ENCODE measurements at regions not wholly inside any gene's neighbourhood (a gene's known extent, or its start where the extent isn't known, plus 50 kb on each side); places are given as distances from the start of the nearest gene placed in this dataset.

DNA sequence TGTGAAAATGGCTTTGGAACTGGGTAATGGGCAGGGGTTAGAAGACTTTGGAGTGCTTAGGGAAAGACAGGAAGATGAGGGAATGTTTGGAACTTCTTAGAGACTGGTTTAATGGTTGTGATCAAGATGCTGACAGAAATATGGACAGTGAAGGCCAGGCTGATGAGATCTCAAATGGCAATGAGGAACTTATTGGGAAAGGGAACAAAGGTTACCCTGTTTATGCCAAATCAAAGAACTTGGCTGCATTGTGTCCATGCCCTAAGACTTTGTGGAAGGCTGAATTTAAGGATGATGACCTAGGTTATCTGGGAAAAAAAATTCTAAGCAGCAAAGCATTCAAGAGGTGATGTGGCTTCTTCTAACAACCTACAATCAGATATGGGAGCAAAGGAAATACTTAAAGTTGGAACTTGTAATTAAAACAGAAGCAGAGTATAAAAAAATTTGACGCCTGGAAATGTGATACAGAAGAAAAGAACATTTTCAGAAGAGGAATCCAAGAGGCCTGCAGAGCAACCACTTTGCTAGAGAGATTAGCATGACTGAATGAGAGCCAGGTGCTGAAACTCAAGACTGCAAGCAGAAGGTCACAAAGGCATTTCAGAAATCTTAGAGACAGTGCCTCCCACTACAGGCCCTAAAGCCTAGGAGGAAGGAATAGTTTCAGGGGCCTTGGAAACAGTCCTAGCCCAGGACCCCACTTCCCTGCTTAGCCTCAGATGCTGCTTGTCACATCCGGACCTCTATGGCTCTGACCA is 65.6 kb upstream of the FLRT2 start:
- no peaks in the 10 kb centered on the region for H3K36me3 ChIP-seq (ENCODE audit: control insufficient read depth, insufficient read depth, low read length)
- DNase-seq (ENCODE audit: low read depth): no peak
- H3K27me3 ChIP-seq (ENCODE audit: control insufficient read depth, insufficient read depth, low read length): no peaks in the 10 kb centered on the region
- no peak overlapping the region for H3K4me3 ChIP-seq (ENCODE audit: low read depth, low read length)
- TF ChIP-seq, protein P1, sequence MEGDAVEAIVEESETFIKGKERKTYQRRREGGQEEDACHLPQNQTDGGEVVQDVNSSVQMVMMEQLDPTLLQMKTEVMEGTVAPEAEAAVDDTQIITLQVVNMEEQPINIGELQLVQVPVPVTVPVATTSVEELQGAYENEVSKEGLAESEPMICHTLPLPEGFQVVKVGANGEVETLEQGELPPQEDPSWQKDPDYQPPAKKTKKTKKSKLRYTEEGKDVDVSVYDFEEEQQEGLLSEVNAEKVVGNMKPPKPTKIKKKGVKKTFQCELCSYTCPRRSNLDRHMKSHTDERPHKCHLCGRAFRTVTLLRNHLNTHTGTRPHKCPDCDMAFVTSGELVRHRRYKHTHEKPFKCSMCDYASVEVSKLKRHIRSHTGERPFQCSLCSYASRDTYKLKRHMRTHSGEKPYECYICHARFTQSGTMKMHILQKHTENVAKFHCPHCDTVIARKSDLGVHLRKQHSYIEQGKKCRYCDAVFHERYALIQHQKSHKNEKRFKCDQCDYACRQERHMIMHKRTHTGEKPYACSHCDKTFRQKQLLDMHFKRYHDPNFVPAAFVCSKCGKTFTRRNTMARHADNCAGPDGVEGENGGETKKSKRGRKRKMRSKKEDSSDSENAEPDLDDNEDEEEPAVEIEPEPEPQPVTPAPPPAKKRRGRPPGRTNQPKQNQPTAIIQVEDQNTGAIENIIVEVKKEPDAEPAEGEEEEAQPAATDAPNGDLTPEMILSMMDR (IDR thresholded peaks at IDR 0.05; ENCODE audit: insufficient read depth, low read length, poor library complexity, severe bottlenecking): no peak

DNA sequence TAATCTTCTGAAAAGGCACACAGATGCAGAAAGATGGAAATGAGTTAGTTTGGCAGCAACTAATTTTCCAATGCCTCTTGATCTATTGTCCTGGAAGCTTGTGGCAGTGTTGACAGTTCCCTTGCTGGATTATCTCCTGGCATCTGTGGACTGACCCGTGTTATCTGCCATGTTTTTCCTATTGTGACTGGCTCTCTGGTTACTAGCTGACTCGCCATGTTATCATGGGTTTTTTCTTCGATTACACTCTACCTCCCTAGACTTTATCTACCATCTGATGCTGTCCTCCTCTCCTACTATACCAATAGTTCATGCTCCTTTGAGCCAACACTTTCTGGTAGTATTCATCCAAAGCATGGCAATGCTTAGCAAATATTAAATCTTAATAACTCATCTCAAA is 63.3 kb upstream of the FLRT2 start:
- Histone ChIP-seq H3K27me3 (ENCODE audit: control insufficient read depth, insufficient read depth, low read length) (no peaks in the 10 kb centered on the region), H3K4me3 (ENCODE audit: low read depth, low read length) (no peak overlapping the region), H3K36me3 (ENCODE audit: control insufficient read depth, insufficient read depth, low read length) (no peaks in the 10 kb centered on the region)
- TF ChIP-seq, protein P1 (IDR thresholded peaks at IDR 0.05; ENCODE audit: insufficient read depth, low read length, poor library complexity, severe bottlenecking): no peak
- DNase-seq (ENCODE audit: low read depth): no peak

GRCh38 chr14:85468816-85469215 is 61.1 kb upstream of the FLRT2 start:
- H3K4me3 ChIP-seq (ENCODE audit: low read depth, low read length): no peak overlapping the region
- no peaks in the 10 kb centered on the region for H3K27me3 ChIP-seq (ENCODE audit: control insufficient read depth, insufficient read depth, low read length)
- TF ChIP-seq, protein P1 (IDR thresholded peaks at IDR 0.05; ENCODE audit: insufficient read depth, low read length, poor library complexity, severe bottlenecking): no peak
- DNase-seq (ENCODE audit: low read depth): no peak
- no peaks in the 10 kb centered on the region for H3K36me3 ChIP-seq (ENCODE audit: control insufficient read depth, insufficient read depth, low read length)

- Histone ChIP-seq H3K36me3 (ENCODE audit: control insufficient read depth, insufficient read depth, low read length) (no peaks in the 10 kb centered on the region), H3K27me3 (ENCODE audit: control insufficient read depth, insufficient read depth, low read length) (no peaks in the 10 kb centered on the region), H3K4me3 (ENCODE audit: low read depth, low read length) (no peak overlapping the region)
- TF ChIP-seq, protein P1 (IDR thresholded peaks at IDR 0.05; ENCODE audit: insufficient read depth, low read length, poor library complexity, severe bottlenecking): no peak
- DNase-seq (ENCODE audit: low read depth): no peak
These were observed 58.8 kb upstream of the FLRT2 start for GRCh38 chr14:85471156-85471555.

DNA sequence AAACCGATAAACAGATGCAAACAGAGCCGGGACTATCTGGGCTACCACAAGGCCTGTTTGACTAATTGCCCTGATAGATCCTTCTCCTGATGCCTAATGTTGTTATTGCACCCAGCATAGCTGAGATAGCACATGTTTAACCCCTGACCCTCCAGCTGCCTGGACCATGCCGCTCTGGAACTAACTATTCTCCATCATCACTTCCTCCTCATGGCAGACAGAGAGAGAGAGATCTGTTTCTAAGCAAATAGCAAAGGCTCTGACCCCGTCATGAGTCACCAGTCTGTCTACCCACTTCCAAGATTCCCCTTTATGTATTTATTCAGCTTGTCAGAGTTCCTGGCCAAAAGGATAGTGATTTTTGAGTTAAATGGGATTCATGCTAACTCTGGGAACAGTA is 58.2 kb upstream of the FLRT2 start:
- Histone ChIP-seq H3K27me3 (ENCODE audit: control insufficient read depth, insufficient read depth, low read length) (no peaks in the 10 kb centered on the region), H3K36me3 (ENCODE audit: control insufficient read depth, insufficient read depth, low read length) (no peaks in the 10 kb centered on the region), H3K4me3 (ENCODE audit: low read depth, low read length) (no peak overlapping the region)
- peak; percentile 72 for DNase-seq (ENCODE audit: low read depth)
- TF ChIP-seq, protein P1 (IDR thresholded peaks at IDR 0.05; ENCODE audit: insufficient read depth, low read length, poor library complexity, severe bottlenecking): no peak

DNA sequence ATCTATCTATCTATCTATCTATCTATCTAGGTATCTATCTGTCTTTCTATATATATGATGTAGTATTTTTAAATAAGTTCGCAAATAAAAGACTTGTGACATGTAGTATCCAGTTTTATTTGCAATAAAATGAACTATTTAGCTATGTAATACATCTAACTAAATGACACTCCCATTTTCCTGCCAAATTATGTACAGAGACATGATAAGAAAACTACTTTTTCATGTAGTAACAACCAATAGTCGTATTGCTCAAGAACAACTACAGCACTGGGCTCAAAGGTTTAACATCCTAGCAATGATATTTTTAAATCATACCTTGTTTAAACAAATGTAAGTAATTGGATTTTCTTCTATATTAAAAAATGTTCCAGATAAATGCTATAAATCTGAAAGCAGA is 55.5 kb upstream of the FLRT2 start:
- no peaks in the 10 kb centered on the region for H3K36me3 ChIP-seq (ENCODE audit: control insufficient read depth, insufficient read depth, low read length)
- TF ChIP-seq, protein P1 (IDR thresholded peaks at IDR 0.05; ENCODE audit: insufficient read depth, low read length, poor library complexity, severe bottlenecking): no peak
- DNase-seq (ENCODE audit: low read depth): no peak

More for the DNA sequence above, 55.5 kb upstream of the FLRT2 start:
- Histone ChIP-seq H3K4me3 (ENCODE audit: low read depth, low read length) (no peak overlapping the region), H3K27me3 (ENCODE audit: control insufficient read depth, insufficient read depth, low read length) (no peaks in the 10 kb centered on the region)

Data from kidney epithelial cell (primary cell).